Heart left ventricle (tissue), 13 donors: ENCODE measurements at regions not wholly inside any gene's neighbourhood (a gene's known extent, or its start where the extent isn't known, plus 50 kb on each side); places are given as distances from the start of the nearest gene placed in this dataset.
"Not testable (repeated sequence)": the region's sequence is repeated elsewhere in the genome, so short reads cannot be mapped to it uniquely, and the experiment has no call there.

Experiments used
- CTCF ChIP-seq, 12 donors: fragments of 200-600 bp; sonication (generic) in 4 of 12; IDR thresholded peaks; one replicate each; pipeline versions ENCODE4 v1.5.0 to v1.8.0; 2018 to 2022; ENCODE audit warnings: antibody characterized with exemption in 12 of 12, mild to moderate bottlenecking in 5 of 12
- POLR2A ChIP-seq, 2 donors: fragments of 450-650 bp; IDR thresholded peaks; one replicate each; pipeline ENCODE4 v1.6.1; 2017; ENCODE audit warnings: antibody characterized with exemption in 2 of 2, mild to moderate bottlenecking in 2 of 2, moderate library complexity in 2 of 2
- donor health status: ischemic (EF 13 %, LVEDD 7.1; RV severe dilation, severe dysfunction).
- donor health status: DM: no; HTN: yes; CAD: no.
- donor health status: DM: no; HTN: no; CAD: no.
- donor health status: ischemic (EF 25% LVEDD 6.9; RV normal size, moderate dysfunction).
- donor health status: ischemic (EF 25% LVEDD 5.7; RV mildly dilated, moderate dysfunction).
- donor health status: ischemic (EF 35%, LVEDD 5.7; RV mildly dilated, moderate dysfunction).
- donor health status: nonischemic (EF 11% LVEDD 7.7; RV severe dilation, severe dysfunction).
- donor health status: DM: yes; HTN: yes; CAD: no.
- donor health status: PGD.
- donor health status: ischemic (EF 29% LVEDD 5.4; RV normal size, mild dysfunction).
- donor health status: nonischemic (EF 23%, LVEDD 6.1; RV moderate dilation, normal function).

GRCh38 chr4:7133818-7134650 lies 58.3 kb upstream of the SORCS2 start:
- TF ChIP-seq CTCF, POLR2A (IDR thresholded peaks at IDR 0.05): not testable (repeated sequence)
